Omental fat pad (tissue), 3 donors: ENCODE measurements at regions not wholly inside any gene's neighbourhood (a gene's known extent, or its start where the extent isn't known, plus 50 kb on each side); places are given as distances from the start of the nearest gene placed in this dataset.
"Not testable (repeated sequence)": the region's sequence is repeated elsewhere in the genome, so short reads cannot be mapped to it uniquely, and the experiment has no call there.

Experiments used
- ATAC-seq: fragments of 150-250 bp; one replicate; pipeline ENCODE4 v1.9.1; 2016; ENCODE audit warnings: mild to moderate bottlenecking, moderate library complexity; ENCODE audit not compliant: low FRiP score
- DNase-seq: peaks from one replicate; pipeline ENCODE4 v3.0.0-alpha.2; 2019; ENCODE audit warnings: low spot score
- CTCF ChIP-seq, 3 donors: fragments of 450-650 bp; IDR thresholded peaks; one replicate each; pipeline ENCODE4 v1.5.1; 2016 to 2017; ENCODE audit warnings: antibody characterized with exemption in 3 of 3, mild to moderate bottlenecking in 3 of 3, moderate library complexity in 2 of 3

GRCh38 chr2:125418483-125418882 lies 1237.5 kb upstream of the GYPC start:
- DNase-seq, result no peak
- TF ChIP-seq CTCF (IDR thresholded peaks at IDR 0.05), result no peak
- no peak for ATAC-seq

DNA sequence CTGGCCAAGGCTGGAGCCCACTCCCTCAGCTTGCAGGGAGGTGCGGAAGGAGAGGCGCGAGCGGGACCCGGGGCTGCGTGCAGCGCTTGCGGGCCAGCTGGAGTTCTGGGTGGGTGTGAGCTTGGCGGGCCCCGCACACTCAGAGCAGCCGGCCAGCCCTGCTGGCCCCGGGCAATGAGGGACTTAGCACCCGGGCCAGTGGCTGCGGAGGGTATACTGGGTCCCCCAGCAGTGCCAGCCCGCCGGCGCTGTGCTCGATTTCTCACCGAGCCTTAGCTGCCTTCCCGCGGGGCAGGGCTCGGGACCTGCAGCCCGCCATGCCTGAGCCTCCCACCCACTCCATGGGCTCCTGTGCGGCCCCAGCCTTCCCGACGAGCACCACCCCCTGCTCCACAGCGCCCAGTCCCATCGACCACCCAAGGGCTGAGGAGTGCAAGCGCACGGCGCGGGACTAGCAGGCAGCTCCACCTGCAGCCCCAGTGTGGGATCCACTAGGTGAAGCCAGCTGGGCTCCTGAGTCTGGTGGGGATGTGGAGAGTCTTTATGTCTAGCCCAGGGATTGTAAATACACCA lies 1233.7 kb upstream of the GYPC start:
- not testable (repeated sequence) for DNase-seq, ATAC-seq

DNA sequence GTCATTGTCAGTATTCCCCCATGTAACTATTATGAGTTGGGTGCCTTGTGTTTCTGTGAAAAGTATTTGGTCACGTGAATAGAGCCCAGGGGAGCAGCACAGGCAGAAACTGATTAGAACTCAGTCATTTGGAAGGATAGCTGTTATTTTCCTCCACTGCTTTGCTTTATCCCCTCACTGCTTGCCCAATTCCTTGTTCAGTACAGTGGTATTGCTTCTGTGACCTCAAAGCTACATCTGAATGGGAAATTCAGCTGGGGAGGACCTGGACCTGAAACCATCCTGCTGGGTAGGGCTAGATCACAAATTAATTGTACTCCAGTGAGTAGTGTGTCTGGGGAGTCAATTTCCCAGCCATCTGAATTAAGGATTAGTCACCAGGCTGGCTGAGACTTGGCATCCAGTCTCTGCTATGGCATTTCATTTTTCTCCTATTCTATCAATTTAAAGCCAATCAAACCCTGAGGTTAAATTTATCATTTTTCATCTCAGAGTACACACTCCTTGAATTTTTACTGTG lies 1231.6 kb upstream of the GYPC start:
- no peak for DNase-seq
- no peak for TF ChIP-seq CTCF (IDR thresholded peaks at IDR 0.05)
- ATAC-seq, result no peak

DNA sequence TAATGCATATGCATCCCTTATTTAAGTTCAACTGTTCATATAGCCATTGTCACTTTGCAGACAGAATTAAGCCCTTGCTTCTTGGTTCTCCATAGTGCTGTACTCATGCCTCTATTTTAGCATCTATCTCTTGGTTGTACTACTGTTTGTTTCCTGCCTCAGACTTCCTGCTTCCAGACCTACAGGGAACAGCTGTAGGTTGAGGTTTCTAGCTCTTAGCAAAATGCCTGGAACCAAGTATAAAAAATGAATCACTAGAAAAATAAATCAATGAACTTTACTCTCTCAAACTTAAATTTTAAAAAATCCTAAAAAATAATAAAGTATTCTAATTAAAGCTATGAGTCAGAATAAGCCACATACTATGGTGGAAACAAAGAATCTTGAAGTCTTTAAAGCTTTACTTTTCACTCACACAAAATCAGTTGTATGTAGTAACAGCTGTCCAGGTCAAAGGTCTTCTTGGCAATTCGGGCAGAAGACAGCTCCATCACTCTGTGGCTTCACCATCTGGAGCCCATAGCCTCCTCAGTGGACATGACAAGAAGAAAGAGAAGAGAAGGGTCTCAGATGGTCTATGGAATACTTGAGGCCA lies 1228.1 kb upstream of the GYPC start:
- no peak for TF ChIP-seq CTCF (IDR thresholded peaks at IDR 0.05)
- ATAC-seq, result no peak
- DNase-seq, result no peak

DNA sequence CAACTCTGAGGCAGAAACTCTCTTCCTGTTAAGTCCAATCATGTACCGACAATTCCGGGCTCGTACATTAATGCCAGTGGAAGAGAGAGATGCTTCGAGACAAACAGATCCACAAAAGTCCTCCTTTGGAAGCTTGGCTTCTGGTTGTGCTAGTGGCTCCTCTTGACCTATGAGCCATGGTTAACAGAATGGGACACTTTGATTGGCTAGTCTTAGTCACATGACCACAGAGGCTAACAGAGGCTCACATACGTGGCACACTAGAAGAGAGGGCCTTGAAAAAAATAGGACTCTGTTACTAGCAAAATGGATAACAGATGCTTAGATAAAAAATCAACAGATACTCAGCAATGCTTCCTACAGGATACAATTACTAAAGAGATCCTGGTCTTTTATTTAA lies 1211.9 kb upstream of the GYPC start:
- no peak for TF ChIP-seq CTCF (IDR thresholded peaks at IDR 0.05)
- ATAC-seq (no peak), DNase-seq (no peak)

DNA sequence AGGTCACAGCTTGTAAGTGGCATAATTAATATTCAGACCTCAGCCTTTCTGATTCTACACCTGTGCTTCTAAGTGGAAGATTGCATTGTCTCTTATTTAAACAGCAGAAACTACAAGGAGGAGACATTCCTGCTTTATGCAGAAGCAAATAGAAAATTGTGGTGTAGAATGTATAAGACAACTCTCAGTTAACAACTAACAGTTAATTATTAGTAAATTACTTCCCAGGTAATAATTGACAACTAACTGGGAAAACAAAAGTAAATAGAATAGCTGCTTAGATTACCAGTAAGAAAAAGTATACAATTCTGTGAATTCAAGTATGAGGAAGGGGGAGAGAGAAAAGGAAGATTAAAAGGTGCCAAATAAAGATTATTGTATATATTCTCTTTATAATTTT lies 1210.5 kb upstream of the GYPC start:
- TF ChIP-seq CTCF (IDR thresholded peaks at IDR 0.05), result no peak
- DNase-seq (no peak), ATAC-seq (no peak)

GRCh38 chr2:125450092-125450491 lies 1205.9 kb upstream of the GYPC start:
- no peak for ATAC-seq
- no peak for DNase-seq
- no peak for TF ChIP-seq CTCF (IDR thresholded peaks at IDR 0.05)
